Endothelial cell of umbilical vein (primary cell): ENCODE measurements at regions not wholly inside any gene's neighbourhood (a gene's known extent, or its start where the extent isn't known, plus 50 kb on each side); places are given as distances from the start of the nearest gene placed in this dataset.

ENCODE experiments used
- CTCF ChIP-seq, 2 donors: IDR thresholded peaks; 1 replicate in 1 of 2; 2 replicates in 1 of 2; pipeline ENCODE4 v1.5.1; 2011; ENCODE audit warnings: low read length in 2 of 2, mild to moderate bottlenecking in 2 of 2, moderate library complexity in 2 of 2, control low read depth in 1 of 2, inconsistent platforms in 1 of 2, low read depth in 1 of 2; ENCODE audit not compliant: insufficient read depth in 1 of 2; ENCODE audit errors: extremely low read depth in 1 of 2
- EZH2 ChIP-seq: IDR thresholded peaks from 2 replicates; pipeline ENCODE4 v1.6.1; 2012; ENCODE audit warnings: borderline replicate concordance, low read depth, mild to moderate bottlenecking, moderate library complexity, low read length, inconsistent platforms; ENCODE audit not compliant: severe bottlenecking
- GATA2 ChIP-seq: IDR thresholded peaks from 2 replicates; pipeline ENCODE4 v1.7.0; 2011; ENCODE audit warnings: low read depth, mild to moderate bottlenecking, moderate library complexity, mixed read lengths, low read length; ENCODE audit not compliant: insufficient read length, insufficient read depth
- POLR2A ChIP-seq: IDR thresholded peaks from 2 replicates; pipeline ENCODE4 v1.6.1; 2012; ENCODE audit warnings: low read depth, mild to moderate bottlenecking, control low read depth, low read length

GRCh38 chr1:60235275-60235674 lies 161.7 kb upstream of the C1orf87 start:
- TF ChIP-seq GATA2 (no peak), CTCF (IDR thresholded peaks at IDR 0.05; ENCODE audit: extremely low read depth in 1 of 2, insufficient read depth in 1 of 2, low read depth in 1 of 2, low read length in 2 of 2) (no peak), POLR2A (no peak), EZH2 (no peak)
